ENCODE measurements at regions not wholly inside any gene's neighbourhood (a gene's known extent, or its start where the extent isn't known, plus 50 kb on each side); places are given as distances from the start of the nearest gene placed in this dataset.

DNA sequence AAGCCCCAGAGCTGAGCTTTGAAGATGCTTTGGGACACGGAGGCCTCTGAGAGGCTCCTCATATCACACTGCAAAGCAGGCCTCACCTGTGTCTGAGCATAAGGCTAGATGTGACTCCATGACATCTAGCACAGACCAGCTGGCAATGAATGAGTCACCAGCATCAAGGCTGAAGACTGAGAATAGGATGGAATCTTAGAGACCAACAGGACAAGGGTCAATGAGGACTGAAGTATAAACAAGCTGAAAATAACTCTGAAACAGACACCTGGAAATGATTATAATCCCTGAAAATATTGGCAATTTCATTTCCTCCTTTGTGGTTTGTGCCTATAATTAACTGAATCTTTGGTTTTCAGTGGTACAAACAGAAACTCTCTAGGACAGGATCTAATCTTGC is 87.1 kb upstream of the PRPS1 start:
- H3K4me1 Mint-ChIP-seq: no peaks in the 10 kb centered on the region

DNA sequence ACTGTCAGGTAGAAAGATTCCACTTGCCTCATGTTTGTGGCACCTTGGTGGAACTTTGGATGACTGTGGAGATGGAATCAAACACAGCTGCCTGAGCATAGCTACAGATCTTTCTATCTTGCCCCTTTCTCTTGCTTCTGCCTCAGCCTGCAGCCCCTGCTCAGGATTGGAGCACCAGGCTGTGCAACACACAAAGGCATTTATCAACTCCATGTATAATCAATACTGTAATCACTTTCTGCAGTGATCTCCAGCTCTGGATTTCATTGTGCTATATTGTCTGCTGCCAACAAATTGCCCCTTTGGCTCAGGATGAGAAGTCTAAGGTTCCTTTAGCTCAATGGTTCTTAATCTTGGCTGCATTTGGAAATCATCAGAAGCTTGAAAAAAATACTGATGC is 86.3 kb upstream of the PRPS1 start:
- ATAC-seq (replicated peaks; ENCODE audit: extremely low read depth, poor library complexity, severe bottlenecking): no peak
- no peaks in the 10 kb centered on the region for H3K4me1 Mint-ChIP-seq
- H3K9me3 Mint-ChIP-seq: no peaks in the 10 kb centered on the region

More for the DNA sequence above, 87.1 kb upstream of the PRPS1 start:
- Mint-ChIP-seq H3K36me3 (ENCODE audit: insufficient read depth) (no peaks in the 10 kb centered on the region), H3K4me3 (no peak overlapping the region), H3K27ac (ENCODE audit: low read depth) (no peak overlapping the region), H3K27me3 (no peaks in the 10 kb centered on the region), H3K9me3 (no peaks in the 10 kb centered on the region)
- DNase-seq (ENCODE audit: low spot score in 2 of 2): no peak
- no peak for ATAC-seq (replicated peaks; ENCODE audit: extremely low read depth, poor library complexity, severe bottlenecking)

DNA sequence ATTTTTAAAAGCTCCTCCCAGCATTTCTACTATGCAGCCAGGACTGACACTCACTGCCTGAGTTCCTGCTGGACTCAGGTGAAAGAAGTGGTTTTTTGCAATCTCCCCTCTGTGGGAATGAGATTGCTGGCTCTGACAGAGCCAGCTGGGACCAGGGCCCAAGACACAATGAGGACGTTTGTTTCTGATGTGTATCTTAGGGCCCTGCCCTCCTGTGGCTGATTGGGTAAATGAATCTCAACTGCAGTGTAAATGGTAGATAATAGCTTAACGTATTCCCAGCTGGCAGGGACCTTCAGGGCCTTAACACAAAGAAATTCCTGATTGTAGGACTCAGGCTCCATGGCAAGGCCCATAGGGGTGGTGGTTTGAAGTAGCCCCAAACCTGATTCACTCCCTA is 85.8 kb upstream of the PRPS1 start:
- no peak overlapping the region for H3K4me3 Mint-ChIP-seq

More for the DNA sequence above, 86.3 kb upstream of the PRPS1 start:
- H3K4me3 Mint-ChIP-seq: no peak overlapping the region
- no peaks in the 10 kb centered on the region for H3K27me3 Mint-ChIP-seq
- no peak overlapping the region for H3K27ac Mint-ChIP-seq (ENCODE audit: low read depth)
- DNase-seq (ENCODE audit: low spot score in 2 of 2): no peak
- no peaks in the 10 kb centered on the region for H3K36me3 Mint-ChIP-seq (ENCODE audit: insufficient read depth)

DNA sequence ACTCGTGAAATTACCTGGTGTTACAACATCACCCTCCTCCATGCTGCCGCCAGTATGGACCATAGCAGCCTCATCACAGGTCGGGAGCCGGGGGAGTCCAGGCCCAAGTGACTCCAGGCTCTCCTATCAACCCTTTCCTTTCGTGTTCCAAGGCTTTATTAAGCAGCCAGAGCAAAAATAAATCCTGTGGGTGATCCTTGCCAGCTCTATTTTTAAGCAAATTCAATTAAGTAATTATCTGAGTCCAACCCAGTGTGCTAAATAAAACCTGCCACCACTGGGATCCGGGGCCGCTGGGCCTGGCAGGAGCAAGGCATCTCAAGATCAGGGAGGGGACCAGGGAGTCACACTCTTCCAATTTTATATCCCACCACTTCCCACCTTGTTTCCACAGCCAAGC is 80.7 kb upstream of the PRPS1 start:
- ATAC-seq (replicated peaks; ENCODE audit: extremely low read depth, poor library complexity, severe bottlenecking) (no peak), DNase-seq (ENCODE audit: low spot score in 2 of 2) (no peak)
- no peak overlapping the region for H3K27ac Mint-ChIP-seq (ENCODE audit: low read depth)
- no peaks in the 10 kb centered on the region for H3K9me3 Mint-ChIP-seq
- no peak overlapping the region for H3K4me3 Mint-ChIP-seq
- peaks cover 3% of the 10 kb centered on the region for H3K36me3 Mint-ChIP-seq (ENCODE audit: insufficient read depth)
- H3K4me1 Mint-ChIP-seq: peaks cover 11% of the 10 kb centered on the region
- H3K27me3 Mint-ChIP-seq: no peaks in the 10 kb centered on the region

More for the DNA sequence above, 85.8 kb upstream of the PRPS1 start:
- H3K36me3 Mint-ChIP-seq (ENCODE audit: insufficient read depth): no peaks in the 10 kb centered on the region
- ATAC-seq (replicated peaks; ENCODE audit: extremely low read depth, poor library complexity, severe bottlenecking): no peak
- no peaks in the 10 kb centered on the region for H3K9me3 Mint-ChIP-seq
- no peak for DNase-seq (ENCODE audit: low spot score in 2 of 2)
- H3K27ac Mint-ChIP-seq (ENCODE audit: low read depth): no peak overlapping the region
- H3K4me1 Mint-ChIP-seq: no peaks in the 10 kb centered on the region
- no peaks in the 10 kb centered on the region for H3K27me3 Mint-ChIP-seq

DNA sequence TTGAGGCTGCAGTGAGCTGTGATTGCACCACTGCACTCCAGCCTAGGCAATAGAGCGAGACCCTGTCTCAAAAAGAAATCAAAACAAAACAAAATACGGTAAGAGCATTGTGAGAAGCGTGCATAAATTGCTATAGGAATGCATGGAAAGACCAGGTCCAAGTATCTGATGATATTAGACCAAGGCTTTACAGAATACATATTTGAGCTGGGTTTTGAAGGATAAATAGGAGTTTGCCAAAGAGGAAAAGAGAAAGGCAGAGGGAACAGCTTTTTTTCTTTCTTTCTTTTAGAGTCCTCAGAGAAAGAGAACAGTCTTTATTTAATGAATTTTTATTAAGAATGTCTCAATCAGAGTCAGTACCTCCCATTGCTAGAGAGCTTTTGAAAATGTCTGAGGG is 79.5 kb upstream of the PRPS1 start:
- H3K36me3 Mint-ChIP-seq (ENCODE audit: insufficient read depth): peaks cover 3% of the 10 kb centered on the region
- no peaks in the 10 kb centered on the region for H3K27me3 Mint-ChIP-seq
- DNase-seq (ENCODE audit: low spot score in 2 of 2) (no peak), ATAC-seq (replicated peaks; ENCODE audit: extremely low read depth, poor library complexity, severe bottlenecking) (no peak)
- H3K4me3 Mint-ChIP-seq: no peak overlapping the region
- H3K9me3 Mint-ChIP-seq: no peaks in the 10 kb centered on the region
- H3K4me1 Mint-ChIP-seq: peaks cover 11% of the 10 kb centered on the region
- H3K27ac Mint-ChIP-seq (ENCODE audit: low read depth): peak overlapping the region; percentile 45

DNA sequence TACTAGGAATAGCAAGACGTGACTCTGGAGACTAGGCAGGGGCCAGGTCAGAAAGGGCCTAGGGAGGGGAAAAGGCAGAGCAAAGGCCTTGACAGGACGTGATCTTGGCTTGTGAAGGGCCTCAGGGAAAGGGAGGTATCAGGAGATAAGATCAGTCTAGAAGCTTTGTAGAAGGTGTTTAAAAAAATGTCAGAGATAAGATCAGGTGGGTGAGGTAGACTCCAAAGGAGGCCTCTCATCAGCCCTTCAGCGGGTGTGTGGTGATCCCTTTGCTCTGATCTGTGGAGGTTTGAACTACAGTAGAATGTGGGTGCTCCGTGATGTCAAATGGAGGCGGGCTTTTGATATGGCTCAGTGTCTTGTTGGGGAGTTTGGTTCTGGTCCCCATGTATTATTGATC is 78.8 kb upstream of the PRPS1 start:
- H3K4me3 Mint-ChIP-seq: no peak overlapping the region
- peaks cover 4% of the 10 kb centered on the region for H3K36me3 Mint-ChIP-seq (ENCODE audit: insufficient read depth)
- H3K27me3 Mint-ChIP-seq: no peaks in the 10 kb centered on the region
- peaks cover 11% of the 10 kb centered on the region for H3K4me1 Mint-ChIP-seq
- ATAC-seq (replicated peaks; ENCODE audit: extremely low read depth, poor library complexity, severe bottlenecking): peak; percentile 28
- H3K27ac Mint-ChIP-seq (ENCODE audit: low read depth): peak overlapping the region; percentile 45
- no peaks in the 10 kb centered on the region for H3K9me3 Mint-ChIP-seq
- DNase-seq (ENCODE audit: low spot score in 2 of 2): no peak

DNA sequence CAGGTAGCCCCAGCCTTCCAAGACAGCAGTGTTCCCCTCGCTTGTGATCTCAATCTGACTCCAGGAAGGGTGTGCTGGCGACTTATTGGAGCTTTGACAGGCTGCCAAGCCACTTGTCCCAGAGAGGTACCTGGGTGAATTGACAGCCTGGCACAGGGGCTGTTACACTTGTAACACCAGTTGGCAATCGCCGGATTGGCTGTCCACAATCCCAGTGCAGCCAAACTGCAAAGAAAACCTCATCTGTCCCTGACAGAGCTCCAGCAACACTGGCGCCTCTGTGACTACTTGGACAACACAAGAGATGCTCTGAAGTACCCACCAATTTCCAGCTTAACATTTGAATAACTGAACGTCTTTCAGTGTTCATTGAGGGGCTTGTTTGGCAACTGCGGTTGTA is 76.8 kb upstream of the PRPS1 start:
- Mint-ChIP-seq H3K36me3 (ENCODE audit: insufficient read depth) (peaks cover 7% of the 10 kb centered on the region), H3K9me3 (no peaks in the 10 kb centered on the region), H3K4me1 (peaks cover 11% of the 10 kb centered on the region), H3K27ac (ENCODE audit: low read depth) (no peak overlapping the region), H3K4me3 (no peak overlapping the region), H3K27me3 (no peaks in the 10 kb centered on the region)
- DNase-seq (ENCODE audit: low spot score in 2 of 2) (no peak), ATAC-seq (replicated peaks; ENCODE audit: extremely low read depth, poor library complexity, severe bottlenecking) (no peak)

DNA sequence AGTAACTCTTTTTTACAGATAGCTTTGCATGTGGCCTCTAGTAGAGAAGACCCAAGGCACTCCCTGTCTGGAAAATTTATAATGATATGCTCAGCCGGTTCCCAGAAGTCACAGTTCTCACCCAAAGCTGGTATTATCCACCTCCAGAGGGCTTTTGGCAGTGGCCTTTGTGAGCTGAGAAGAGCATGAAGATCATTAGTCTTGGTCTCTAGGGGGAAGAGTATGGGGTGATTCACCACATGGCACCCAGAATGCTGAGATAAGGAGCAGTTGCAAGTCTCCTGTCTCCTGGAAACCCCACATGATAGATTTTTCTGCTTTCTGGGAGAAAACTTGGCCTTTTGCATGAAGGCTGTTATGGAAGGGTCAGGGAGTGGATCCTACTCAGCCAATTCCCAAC is 75.4 kb upstream of the PRPS1 start:
- Mint-ChIP-seq H3K27me3 (no peaks in the 10 kb centered on the region), H3K9me3 (no peaks in the 10 kb centered on the region), H3K4me1 (peaks cover 11% of the 10 kb centered on the region), H3K36me3 (ENCODE audit: insufficient read depth) (peaks cover 7% of the 10 kb centered on the region), H3K4me3 (no peak overlapping the region), H3K27ac (ENCODE audit: low read depth) (no peak overlapping the region)
- DNase-seq (ENCODE audit: low spot score in 2 of 2) (no peak), ATAC-seq (replicated peaks; ENCODE audit: extremely low read depth, poor library complexity, severe bottlenecking) (no peak)

DNA sequence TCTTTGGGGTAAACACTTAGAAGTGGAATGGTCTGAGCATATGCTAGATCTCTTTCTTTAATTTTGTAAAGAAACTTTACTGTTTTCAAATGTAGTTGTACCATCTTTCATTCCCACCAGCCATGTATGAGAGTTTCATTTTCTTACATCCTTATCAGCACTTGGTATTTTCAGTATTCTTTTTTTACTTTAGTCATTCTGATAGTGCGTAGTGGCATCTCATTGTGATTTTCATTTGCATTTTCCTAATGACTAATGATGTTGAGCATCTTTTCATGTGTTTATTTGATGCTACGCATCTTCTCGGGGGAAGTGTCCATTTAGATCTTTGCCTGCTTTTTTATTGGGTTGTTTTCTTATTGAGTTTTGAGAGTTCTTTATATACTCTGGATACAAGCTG is 71.3 kb upstream of the PRPS1 start:
- no peak overlapping the region for H3K27ac Mint-ChIP-seq (ENCODE audit: low read depth)

DNA sequence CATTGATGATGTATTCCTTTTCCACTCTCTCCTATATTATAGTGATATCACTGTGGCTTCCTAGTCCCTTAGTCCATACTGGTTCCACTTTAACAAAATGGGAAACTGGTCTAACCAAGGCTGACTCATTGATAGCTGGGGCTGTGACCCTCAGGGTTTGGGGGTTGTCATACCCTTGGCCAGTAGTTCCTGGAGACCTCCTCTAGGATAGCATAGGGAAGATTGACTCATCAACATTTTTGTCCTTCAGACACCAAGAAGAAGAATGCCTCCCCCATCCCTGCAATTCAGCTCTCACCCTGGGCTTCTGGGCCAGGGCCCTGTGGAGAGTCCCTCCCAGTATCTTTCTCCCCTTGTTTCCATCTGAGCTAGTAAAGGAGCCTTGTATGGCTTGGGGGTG is 68.8 kb upstream of the PRPS1 start:
- Mint-ChIP-seq H3K9me3 (no peaks in the 10 kb centered on the region), H3K27me3 (no peaks in the 10 kb centered on the region), H3K36me3 (ENCODE audit: insufficient read depth) (peaks cover 13% of the 10 kb centered on the region), H3K4me3 (no peak overlapping the region), H3K27ac (ENCODE audit: low read depth) (no peak overlapping the region), H3K4me1 (no peaks in the 10 kb centered on the region)
- no peak for DNase-seq (ENCODE audit: low spot score in 2 of 2)
- no peak for ATAC-seq (replicated peaks; ENCODE audit: extremely low read depth, poor library complexity, severe bottlenecking)

More for the DNA sequence above, 71.3 kb upstream of the PRPS1 start:
- no peak for ATAC-seq (replicated peaks; ENCODE audit: extremely low read depth, poor library complexity, severe bottlenecking)
- Mint-ChIP-seq H3K9me3 (no peaks in the 10 kb centered on the region), H3K4me1 (no peaks in the 10 kb centered on the region), H3K36me3 (ENCODE audit: insufficient read depth) (peaks cover 6% of the 10 kb centered on the region), H3K4me3 (no peak overlapping the region), H3K27me3 (no peaks in the 10 kb centered on the region)
- DNase-seq (ENCODE audit: low spot score in 2 of 2): no peak

DNA sequence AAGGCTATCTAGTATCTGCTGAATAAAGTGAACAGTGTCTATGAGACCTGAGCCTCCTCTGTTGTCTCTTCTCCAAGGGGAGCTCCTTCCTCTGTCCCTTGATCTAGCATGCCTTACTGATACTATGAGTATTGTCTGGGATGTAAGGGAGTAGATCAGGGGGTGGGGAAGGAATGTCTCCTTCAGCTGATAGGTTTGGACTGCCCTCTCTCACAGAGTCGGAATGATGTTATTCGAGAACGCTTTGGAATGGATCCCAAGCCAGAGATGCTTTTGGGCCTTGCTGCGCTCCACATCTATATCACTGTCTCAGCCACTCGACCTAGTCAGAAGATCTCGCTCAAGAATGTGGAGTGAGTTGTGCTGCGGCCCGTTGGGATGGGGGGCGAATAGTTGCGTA is 68.3 kb upstream of the PRPS1 start:
- no peak for DNase-seq (ENCODE audit: low spot score in 2 of 2)
- Mint-ChIP-seq H3K9me3 (no peaks in the 10 kb centered on the region), H3K4me3 (no peak overlapping the region), H3K27ac (ENCODE audit: low read depth) (no peak overlapping the region), H3K27me3 (no peaks in the 10 kb centered on the region), H3K36me3 (ENCODE audit: insufficient read depth) (peaks cover 12% of the 10 kb centered on the region), H3K4me1 (no peaks in the 10 kb centered on the region)
- no peak for ATAC-seq (replicated peaks; ENCODE audit: extremely low read depth, poor library complexity, severe bottlenecking)

DNA sequence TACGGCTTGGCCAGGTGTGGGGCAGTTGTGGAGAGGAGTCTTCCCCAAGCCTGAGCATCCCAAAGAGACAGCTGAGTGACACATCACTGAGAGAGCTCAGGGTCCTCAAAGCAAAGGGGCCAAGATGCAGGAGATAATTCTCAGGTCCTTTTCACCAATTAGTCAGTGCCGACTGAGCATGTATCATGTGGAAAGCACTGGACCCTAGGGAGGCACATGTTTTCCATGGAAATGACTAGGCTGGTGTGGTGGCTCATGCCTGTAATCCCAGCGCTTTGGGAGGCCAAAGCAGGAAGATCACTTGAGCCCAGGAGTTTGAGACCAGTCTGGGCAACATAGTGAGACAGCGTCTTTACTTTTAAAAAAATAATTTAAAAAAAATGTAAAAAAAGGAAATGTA is 67.3 kb upstream of the PRPS1 start:
- ATAC-seq (replicated peaks; ENCODE audit: extremely low read depth, poor library complexity, severe bottlenecking) (no peak), DNase-seq (ENCODE audit: low spot score in 2 of 2) (no peak)
- Mint-ChIP-seq H3K4me1 (no peaks in the 10 kb centered on the region), H3K36me3 (ENCODE audit: insufficient read depth) (peaks cover 10% of the 10 kb centered on the region), H3K9me3 (no peaks in the 10 kb centered on the region), H3K27me3 (no peaks in the 10 kb centered on the region), H3K27ac (ENCODE audit: low read depth) (no peak overlapping the region), H3K4me3 (no peak overlapping the region)

DNA sequence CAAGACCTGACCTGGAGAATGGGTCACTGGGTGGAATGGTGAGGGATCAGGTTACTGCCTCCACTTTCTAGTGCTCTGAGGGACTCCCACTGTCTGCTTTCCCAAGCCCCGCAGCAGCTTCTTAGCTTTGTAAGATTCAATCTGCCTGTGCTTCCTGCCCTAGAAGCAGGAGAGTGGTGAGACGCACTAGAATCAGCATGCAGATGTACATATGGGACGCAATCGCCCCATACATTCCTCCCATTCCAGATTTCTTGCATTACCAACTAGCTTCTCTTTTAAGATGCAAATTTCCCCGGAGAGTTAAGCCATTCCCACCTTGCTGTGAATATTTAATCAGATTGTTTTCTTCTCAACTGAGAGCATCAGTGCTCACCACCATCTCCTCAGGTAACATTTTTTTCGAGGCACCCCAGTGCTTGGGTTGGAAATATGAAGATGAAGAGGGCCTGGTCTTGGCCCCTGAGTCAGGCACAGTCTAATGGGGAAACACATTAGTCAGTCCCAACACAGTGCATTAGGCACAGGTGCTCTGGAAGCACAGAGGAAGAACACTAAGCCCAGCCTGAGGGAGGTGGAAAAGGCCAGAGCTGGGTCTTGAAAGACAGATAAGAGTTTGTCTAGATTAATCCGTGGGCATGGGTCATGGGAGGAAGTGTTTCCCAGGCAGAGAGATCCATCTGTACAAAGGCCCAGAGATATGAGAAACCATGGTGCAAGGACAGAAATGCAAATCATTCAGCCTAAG is 66.7 kb upstream of the PRPS1 start:
- no peak for ATAC-seq (replicated peaks; ENCODE audit: extremely low read depth, poor library complexity, severe bottlenecking)
- no peaks in the 10 kb centered on the region for H3K27me3 Mint-ChIP-seq
- DNase-seq (ENCODE audit: low spot score in 2 of 2): no peak
- H3K27ac Mint-ChIP-seq (ENCODE audit: low read depth): no peak overlapping the region
- H3K36me3 Mint-ChIP-seq (ENCODE audit: insufficient read depth): peaks cover 10% of the 10 kb centered on the region
- H3K4me3 Mint-ChIP-seq: no peak overlapping the region
- no peaks in the 10 kb centered on the region for H3K4me1 Mint-ChIP-seq
- H3K9me3 Mint-ChIP-seq: no peaks in the 10 kb centered on the region
